HUES64 (cell line): ENCODE measurements at regions not wholly inside any gene's neighbourhood (a gene's known extent, or its start where the extent isn't known, plus 50 kb on each side); places are given as distances from the start of the nearest gene placed in this dataset.
A peak's percentile ranks its signal among the peaks of the same experiment; 100 is the strongest.

Experiments used
- H3K27ac ChIP-seq: 2 replicates; pipeline ENCODE4 v1.7.0; 2013; ENCODE audit warnings: low read depth, low read length, inconsistent platforms
- H3K27me3 ChIP-seq: 2 replicates; pipeline ENCODE4 v1.6.1; 2013; ENCODE audit warnings: mild to moderate bottlenecking, low read length; ENCODE audit not compliant: insufficient read depth
- H3K36me3 ChIP-seq: 2 replicates; pipeline ENCODE4 v1.6.1; 2013; ENCODE audit warnings: mild to moderate bottlenecking, low read length; ENCODE audit not compliant: insufficient read depth
- H3K4me1 ChIP-seq: 2 replicates; pipeline ENCODE4 v1.6.1; 2013; ENCODE audit warnings: mild to moderate bottlenecking, low read length, moderate library complexity; ENCODE audit not compliant: insufficient read depth
- H3K4me3 ChIP-seq: 2 replicates; pipeline ENCODE4 v1.5.1; 2013; ENCODE audit warnings: mild to moderate bottlenecking, low read length, moderate library complexity
- H3K9ac ChIP-seq: 2 replicates; pipeline ENCODE4 v1.6.1; 2013; ENCODE audit warnings: mild to moderate bottlenecking, low read depth, low read length
- H3K9me3 ChIP-seq: 2 replicates; pipeline ENCODE4 v1.6.1; 2013; ENCODE audit warnings: low read depth, low read length; ENCODE audit not compliant: insufficient read depth
- WGBS: fragments of 150-250, 120-280 bp; methylation state at CpG from one replicate; pipeline ENCODE4 v1.1.7; 2013; ENCODE audit warnings: missing lambda C conversion rate; 5-methylcytosine and 5-hydroxymethylcytosine counted together

- no peak overlapping the region for H3K27ac ChIP-seq
- H3K36me3 ChIP-seq = no peaks in the 10 kb centered on the region
- H3K4me1 ChIP-seq = peaks cover 39% of the 10 kb centered on the region
- no peaks in the 10 kb centered on the region; the same call in 1 of the 2 replicates for H3K9me3 ChIP-seq
- H3K9ac ChIP-seq = no peak overlapping the region
- H3K4me3 ChIP-seq = no peak overlapping the region
- 90% methylated on average over 6 of the region's 6 CpGs for WGBS
- H3K27me3 ChIP-seq = no peaks in the 10 kb centered on the region
Observed at GRCh38 chr11:116418388-116419041, 354.3 kb downstream of the BUD13 start.

DNA sequence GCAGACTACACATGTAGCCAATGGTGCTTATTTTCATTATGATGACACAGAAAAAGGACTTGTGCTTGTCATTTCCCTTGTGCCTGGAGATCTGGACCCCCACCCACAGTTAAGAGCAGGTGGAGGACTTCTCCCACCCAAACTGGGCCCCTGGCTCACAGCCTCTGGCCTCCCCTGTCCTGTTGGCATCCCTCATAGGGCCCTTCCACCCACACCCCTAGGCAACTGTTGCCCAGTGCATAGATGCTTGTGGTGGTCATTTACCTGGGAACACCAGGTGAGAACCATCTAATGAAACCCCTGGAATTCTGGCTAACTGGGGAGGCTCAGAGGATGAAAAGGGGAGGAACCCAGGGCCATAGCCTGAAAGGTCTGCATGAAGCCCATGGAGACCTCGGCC lies 355.9 kb downstream of the BUD13 start:
- no peaks in the 10 kb centered on the region for H3K27me3 ChIP-seq
- no peak overlapping the region for H3K4me3 ChIP-seq
- H3K27ac ChIP-seq = no peak overlapping the region
- 95% methylated on average over 1 of the region's 1 CpG for WGBS
- no peaks in the 10 kb centered on the region; the same call in 1 of the 2 replicates for H3K9me3 ChIP-seq
- H3K4me1 ChIP-seq = peaks cover 29% of the 10 kb centered on the region
- no peak overlapping the region for H3K9ac ChIP-seq
- no peaks in the 10 kb centered on the region for H3K36me3 ChIP-seq

DNA sequence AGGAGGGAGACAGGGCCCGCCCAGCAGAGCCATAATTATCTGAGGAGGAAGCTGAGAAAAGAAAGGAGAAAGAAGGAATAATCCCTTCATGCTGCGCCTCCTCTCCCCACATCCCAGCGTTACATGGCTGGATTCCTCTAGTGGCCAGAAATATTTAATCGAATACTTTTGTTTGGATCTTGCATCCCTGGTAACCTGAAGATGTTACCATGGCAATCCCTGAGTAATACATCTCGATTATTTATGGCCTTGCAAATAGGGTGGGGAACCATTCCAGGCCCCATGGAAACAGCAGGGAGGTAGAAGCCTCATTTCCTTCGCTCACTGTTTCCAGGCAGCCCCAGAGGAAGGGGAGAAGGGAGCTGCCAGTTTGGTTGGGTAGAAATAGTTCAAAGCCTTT lies 357.7 kb downstream of the BUD13 start:
- 70% methylated on average over 6 of the region's 6 CpGs for WGBS
- Histone ChIP-seq H3K9me3 (no peaks in the 10 kb centered on the region; the same call in 1 of the 2 replicates), H3K9ac (no peak overlapping the region), H3K4me3 (no peak overlapping the region), H3K36me3 (no peaks in the 10 kb centered on the region), H3K27ac (0 out of 2 replicates have a peak overlapping the region, but pooled peaks have one; percentile 15), H3K4me1 (peaks cover 21% of the 10 kb centered on the region), H3K27me3 (no peaks in the 10 kb centered on the region)

DNA sequence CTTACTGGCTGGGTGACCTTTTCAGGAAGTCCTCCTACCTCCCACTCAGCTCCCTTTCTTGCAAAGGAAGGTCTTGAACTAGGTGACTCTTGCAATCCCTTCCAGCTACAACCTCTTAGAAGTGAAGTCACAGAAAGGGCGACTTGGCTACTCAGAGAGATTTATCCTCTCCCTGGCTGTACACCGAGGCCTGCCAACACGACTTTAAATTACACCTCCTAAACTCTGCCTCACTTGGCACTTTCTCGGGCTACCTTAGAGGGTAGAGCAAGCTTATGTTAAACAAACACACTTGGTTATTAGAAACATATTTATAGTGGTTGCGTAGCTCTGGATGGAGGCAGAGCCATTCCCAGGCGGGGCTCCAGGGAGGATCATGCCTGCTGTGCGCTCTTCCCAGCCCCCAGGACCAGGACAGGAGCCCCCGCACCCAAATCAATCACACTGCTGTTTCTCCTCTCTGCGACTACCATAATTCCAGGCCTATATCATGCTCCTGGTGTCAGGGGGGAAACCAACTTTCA lies 358.4 kb downstream of the BUD13 start:
- H3K27me3 ChIP-seq = no peaks in the 10 kb centered on the region
- WGBS = 93% methylated on average over 8 of the region's 9 CpGs
- no peaks in the 10 kb centered on the region for H3K9me3 ChIP-seq
- H3K9ac ChIP-seq = no peak overlapping the region
- no peak overlapping the region for H3K27ac ChIP-seq
- no peak overlapping the region for H3K4me3 ChIP-seq
- H3K36me3 ChIP-seq = no peaks in the 10 kb centered on the region
- peaks cover 21% of the 10 kb centered on the region for H3K4me1 ChIP-seq

GRCh38 chr11:116413301-116414242 lies 359.2 kb downstream of the BUD13 start:
- no peak overlapping the region for H3K4me3 ChIP-seq
- no peaks in the 10 kb centered on the region for H3K36me3 ChIP-seq
- H3K9ac ChIP-seq = no peak overlapping the region
- H3K27ac ChIP-seq = peak overlapping the region; percentile 19; the same call in 1 of the 2 replicates
- whole genome bisulfite sequencing = 100% methylated on average over 1 of the region's 2 CpGs
- no peaks in the 10 kb centered on the region for H3K27me3 ChIP-seq
- H3K9me3 ChIP-seq = no peaks in the 10 kb centered on the region
- H3K4me1 ChIP-seq = peaks cover 21% of the 10 kb centered on the region

- Histone ChIP-seq H3K27ac (no peak overlapping the region), H3K4me1 (peaks cover 21% of the 10 kb centered on the region), H3K27me3 (no peaks in the 10 kb centered on the region), H3K9ac (no peak overlapping the region), H3K9me3 (no peaks in the 10 kb centered on the region), H3K4me3 (no peak overlapping the region), H3K36me3 (no peaks in the 10 kb centered on the region)
- WGBS = 93% methylated on average over 6 of the region's 6 CpGs
Observed at GRCh38 chr11:116412118-116412889, 360.5 kb downstream of the BUD13 start.

- Histone ChIP-seq H3K4me1 (peaks cover 12% of the 10 kb centered on the region), H3K36me3 (no peaks in the 10 kb centered on the region), H3K27me3 (no peaks in the 10 kb centered on the region), H3K9me3 (no peaks in the 10 kb centered on the region), H3K4me3 (no peak overlapping the region), H3K27ac (no peak overlapping the region), H3K9ac (no peak overlapping the region)
- 97% methylated on average over 3 of the region's 4 CpGs for WGBS
Observed at GRCh38 chr11:116409238-116409637, 363.5 kb downstream of the BUD13 start.

- Histone ChIP-seq H3K27me3 (no peaks in the 10 kb centered on the region), H3K4me1 (peaks cover 15% of the 10 kb centered on the region)
- WGBS = 86% methylated on average over 1 of the region's 1 CpG
Observed at GRCh38 chr11:116406042-116406441, 366.7 kb downstream of the BUD13 start.

GRCh38 chr11:116404462-116404798 lies 368.4 kb downstream of the BUD13 start:
- Histone ChIP-seq H3K27ac (no peak overlapping the region), H3K9ac (no peak overlapping the region), H3K9me3 (no peaks in the 10 kb centered on the region), H3K36me3 (no peaks in the 10 kb centered on the region), H3K27me3 (no peaks in the 10 kb centered on the region), H3K4me3 (no peak overlapping the region), H3K4me1 (peaks cover 15% of the 10 kb centered on the region)
- WGBS = 82% methylated on average over 3 of the region's 3 CpGs

More at GRCh38 chr11:116406042-116406441, 366.7 kb downstream of the BUD13 start:
- Histone ChIP-seq H3K4me3 (no peak overlapping the region), H3K27ac (no peak overlapping the region), H3K36me3 (no peaks in the 10 kb centered on the region), H3K9ac (no peak overlapping the region), H3K9me3 (no peaks in the 10 kb centered on the region)

DNA sequence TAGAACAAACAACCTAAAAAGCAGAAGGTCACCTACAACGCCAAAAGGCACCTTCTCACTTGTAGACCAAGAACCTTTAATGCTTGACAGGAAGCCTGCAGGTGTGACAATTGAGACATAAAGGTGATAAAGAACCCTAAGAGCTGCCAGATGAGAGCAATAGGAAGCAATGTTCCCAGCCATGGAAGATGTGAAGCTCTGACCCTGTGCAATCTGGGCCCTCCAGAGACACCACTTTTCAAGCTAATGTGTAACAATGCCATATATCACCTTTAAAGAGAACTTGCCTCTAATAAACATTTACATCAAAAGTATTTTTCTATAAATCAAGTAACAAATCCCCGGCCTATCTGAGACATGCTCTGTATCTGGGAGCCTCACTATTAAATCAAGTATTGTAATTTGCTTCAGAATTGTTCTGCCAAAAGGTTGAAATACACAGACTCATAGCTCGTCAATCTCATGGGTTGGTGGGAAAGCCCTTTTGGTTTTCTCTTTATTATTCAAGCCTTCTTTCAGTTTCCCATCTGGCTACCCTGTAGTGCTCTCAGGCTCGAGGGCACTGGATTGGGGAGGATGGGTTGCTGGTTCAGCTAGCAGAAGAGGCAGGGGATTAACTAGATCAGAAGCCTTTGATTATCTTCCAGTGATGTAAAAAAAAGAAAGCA lies 368.9 kb downstream of the BUD13 start:
- no peaks in the 10 kb centered on the region for H3K9me3 ChIP-seq
- no peak overlapping the region for H3K9ac ChIP-seq
- no peaks in the 10 kb centered on the region for H3K36me3 ChIP-seq
- H3K27ac ChIP-seq = no peak overlapping the region
- no peaks in the 10 kb centered on the region for H3K27me3 ChIP-seq
- 61% methylated on average over 4 of the region's 4 CpGs for WGBS
- no peak overlapping the region for H3K4me3 ChIP-seq
- peaks cover 15% of the 10 kb centered on the region for H3K4me1 ChIP-seq
